ENCODE measurements at regions not wholly inside any gene's neighbourhood (a gene's known extent, or its start where the extent isn't known, plus 50 kb on each side); places are given as distances from the start of the nearest gene placed in this dataset.

GRCh38 chr5:107092695-107093094 is 578.0 kb downstream of the EFNA5 start:
- TF ChIP-seq CTCF (IDR thresholded peaks at IDR 0.05): no peak
- TF ChIP-seq POLR2A (IDR thresholded peaks at IDR 0.05): no peak
- no peak for TF ChIP-seq POLR2AphosphoS5 (IDR thresholded peaks at IDR 0.05)

Data from stomach (tissue), 4 donors.